Fibroblast of lung (primary cell): ENCODE measurements at regions not wholly inside any gene's neighbourhood (a gene's known extent, or its start where the extent isn't known, plus 50 kb on each side); places are given as distances from the start of the nearest gene placed in this dataset.

Experiments used
- DNase-seq, 2 donors: peaks; one replicate each; pipeline versions ENCODE4 v3.0.0 to v3.0.0-alpha.2; 2010; ENCODE audit warnings: low read depth in 2 of 2
- H2AFZ ChIP-seq: 2 replicates; pipeline ENCODE4 v1.5.1; 2012; ENCODE audit warnings: low read length, control low read depth, inconsistent platforms
- H3K27ac ChIP-seq: 2 replicates; pipeline ENCODE4 v1.5.1; 2011; ENCODE audit warnings: low read length, control low read depth; ENCODE audit not compliant: insufficient read depth
- H3K27me3 ChIP-seq: 2 replicates; pipeline ENCODE4 v1.5.1; 2011; ENCODE audit warnings: mild to moderate bottlenecking, low read length; ENCODE audit not compliant: control insufficient read depth, insufficient read depth
- H3K36me3 ChIP-seq: 2 replicates; pipeline ENCODE4 v1.5.1; 2011; ENCODE audit warnings: low read length; ENCODE audit not compliant: control insufficient read depth, insufficient read depth
- H3K4me1 ChIP-seq: 2 replicates; pipeline ENCODE4 v1.5.1; 2011; ENCODE audit warnings: low read length; ENCODE audit not compliant: control insufficient read depth, insufficient read depth; ENCODE audit errors: extremely low read depth
- H3K4me2 ChIP-seq: 2 replicates; pipeline ENCODE4 v1.5.1; 2011; ENCODE audit warnings: low read length, control low read depth; ENCODE audit not compliant: insufficient read depth; ENCODE audit errors: extremely low read depth
- H3K4me3 ChIP-seq, 4 experiments: fragments of 200-600 bp in 1 of 4; sonication (generic) in 1 of 4; replicated peaks in 1 of 4; 2 replicates each; pipeline ENCODE4 v1.5.1; 2011 to 2016; ENCODE audit warnings: low read length in 4 of 4, low read depth in 3 of 4, mild to moderate bottlenecking in 3 of 4, control low read depth in 2 of 4, inconsistent platforms in 1 of 4, mixed read lengths in 1 of 4; ENCODE audit not compliant: insufficient read depth in 1 of 4; ENCODE audit errors: control extremely low read depth in 1 of 4
- H3K79me2 ChIP-seq: 2 replicates; pipeline ENCODE4 v1.5.1; 2012; ENCODE audit warnings: mild to moderate bottlenecking, low read length, inconsistent platforms; ENCODE audit not compliant: control insufficient read depth, insufficient read depth
- H3K9ac ChIP-seq: 2 replicates; pipeline ENCODE4 v1.5.1; 2011; ENCODE audit warnings: mild to moderate bottlenecking, low read length, control low read depth; ENCODE audit not compliant: insufficient read depth
- H3K9me3 ChIP-seq: 2 replicates; pipeline ENCODE4 v1.5.1; 2012; ENCODE audit warnings: low read depth, low read length; ENCODE audit not compliant: control insufficient read depth, insufficient read depth
- H4K20me1 ChIP-seq: 2 replicates; pipeline ENCODE4 v1.5.1; 2011; ENCODE audit warnings: low read length; ENCODE audit not compliant: control insufficient read depth, insufficient read depth; ENCODE audit errors: extremely low read depth
- CTCF ChIP-seq, 2 donors: IDR thresholded peaks in 1 of 2; conservative IDR thresholded peaks in 1 of 2; 1 replicate in 1 of 2; 2 replicates in 1 of 2; pipeline ENCODE4 v1.5.1; 2011 to 2012; ENCODE audit warnings: low read length in 2 of 2, control low read depth in 1 of 2, inconsistent platforms in 1 of 2, low read depth in 1 of 2, mild to moderate bottlenecking in 1 of 2
- EZH2 ChIP-seq: IDR thresholded peaks from 2 replicates; pipeline ENCODE4 v1.5.1; 2012; ENCODE audit warnings: low read length, control low read depth, mild to moderate bottlenecking; ENCODE audit errors: missing control alignments

DNA sequence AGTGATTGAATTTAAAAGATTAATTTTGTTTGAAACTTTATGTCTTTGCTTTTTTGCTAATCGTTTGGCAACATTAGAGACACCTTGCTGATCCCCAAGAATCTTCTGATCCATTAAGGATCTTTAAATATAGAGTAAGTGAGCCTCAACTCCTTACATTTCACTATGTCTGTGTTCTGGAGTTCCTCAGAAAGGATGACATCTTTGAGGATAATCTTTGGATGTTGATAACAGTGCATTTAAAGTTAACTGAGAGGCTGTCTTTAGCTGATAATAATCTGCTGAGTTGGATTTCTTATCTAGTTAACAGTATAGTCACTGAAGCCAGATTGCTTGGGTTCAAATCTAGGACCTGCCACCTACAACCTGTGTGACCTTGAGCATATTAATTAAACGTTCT is 221.6 kb upstream of the EMCN start:
- no peaks in the 10 kb centered on the region for H3K9me3 ChIP-seq
- H2AFZ ChIP-seq, result no peak overlapping the region
- H3K27ac ChIP-seq, result no peak overlapping the region
- H3K4me2 ChIP-seq, result no peak overlapping the region
- H3K27me3 ChIP-seq, result no peaks in the 10 kb centered on the region
- no peaks in the 10 kb centered on the region for H4K20me1 ChIP-seq
- H3K4me1 ChIP-seq, result peaks cover 5% of the 10 kb centered on the region
- H3K36me3 ChIP-seq, result no peaks in the 10 kb centered on the region
- no peak overlapping the region for H3K4me3 ChIP-seq
- H3K79me2 ChIP-seq, result no peaks in the 10 kb centered on the region
- TF ChIP-seq EZH2 (no peak), CTCF (conservative IDR thresholded peaks at IDR 0.05 in 1 of 2, IDR thresholded peaks at IDR 0.05 in 1 of 2; ENCODE audit: low read depth in 1 of 2, low read length in 2 of 2) (no peak)
- DNase-seq, result no peak
- H3K9ac ChIP-seq, result no peak overlapping the region

DNA sequence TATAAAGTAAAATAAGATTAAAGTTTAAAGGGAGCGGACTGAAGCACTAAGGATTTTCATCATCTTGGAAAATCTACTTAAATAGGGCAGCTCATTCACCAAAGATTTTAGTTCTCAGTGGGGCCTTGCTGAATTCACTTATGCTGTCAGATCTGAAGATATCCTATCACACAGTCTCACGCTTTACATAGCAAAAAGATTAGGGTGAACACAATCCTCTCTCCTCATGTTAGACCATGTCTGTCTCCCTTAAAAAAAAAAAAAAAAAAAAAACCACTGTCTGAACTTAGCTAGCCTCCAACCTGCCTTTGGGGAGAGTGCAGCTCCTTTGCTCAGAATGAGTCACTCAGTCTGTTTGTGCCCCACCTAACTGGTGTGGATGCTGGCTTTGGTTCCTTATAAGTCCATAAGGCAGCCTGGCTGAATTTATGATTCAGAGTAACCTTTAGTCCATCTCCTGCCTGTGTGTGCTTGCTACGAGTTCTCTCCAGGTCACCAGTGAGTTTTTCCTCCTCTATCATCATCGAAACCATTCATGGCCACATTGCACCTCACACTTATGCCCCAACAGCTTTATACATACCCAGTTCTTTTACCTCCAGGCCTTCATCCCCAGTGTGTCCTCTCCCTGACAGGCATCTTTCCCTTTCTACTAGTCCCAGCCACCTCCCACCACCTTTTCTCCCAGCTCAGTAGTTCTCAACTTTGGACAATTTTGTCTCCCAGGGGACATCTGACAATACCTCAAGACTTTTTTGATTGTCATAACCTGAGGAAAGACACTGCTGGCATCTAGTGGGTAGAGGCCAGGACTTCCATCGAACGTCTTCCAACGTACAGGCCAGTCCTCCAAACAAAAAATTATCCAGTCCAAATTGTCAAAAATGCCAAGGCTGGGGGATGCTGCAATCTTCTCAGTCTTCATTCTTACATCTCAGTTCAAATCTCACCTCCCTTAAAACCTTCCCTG is 220.7 kb upstream of the EMCN start:
- no peaks in the 10 kb centered on the region for H3K36me3 ChIP-seq
- no peak overlapping the region for H3K27ac ChIP-seq
- H4K20me1 ChIP-seq, result no peaks in the 10 kb centered on the region
- peaks cover 5% of the 10 kb centered on the region for H3K4me1 ChIP-seq
- no peak overlapping the region for H3K9ac ChIP-seq
- no peak for TF ChIP-seq EZH2
- no peak for TF ChIP-seq CTCF (conservative IDR thresholded peaks at IDR 0.05 in 1 of 2, IDR thresholded peaks at IDR 0.05 in 1 of 2; ENCODE audit: low read depth in 1 of 2, low read length in 2 of 2)
- peak overlapping the region; percentile 39 for H2AFZ ChIP-seq
- no peak overlapping the region for H3K4me2 ChIP-seq
- H3K79me2 ChIP-seq, result no peaks in the 10 kb centered on the region
- no peaks in the 10 kb centered on the region for H3K9me3 ChIP-seq
- DNase-seq, result peak; percentile 77 to 98
- no peaks in the 10 kb centered on the region for H3K27me3 ChIP-seq
- no peak overlapping the region for H3K4me3 ChIP-seq

DNA sequence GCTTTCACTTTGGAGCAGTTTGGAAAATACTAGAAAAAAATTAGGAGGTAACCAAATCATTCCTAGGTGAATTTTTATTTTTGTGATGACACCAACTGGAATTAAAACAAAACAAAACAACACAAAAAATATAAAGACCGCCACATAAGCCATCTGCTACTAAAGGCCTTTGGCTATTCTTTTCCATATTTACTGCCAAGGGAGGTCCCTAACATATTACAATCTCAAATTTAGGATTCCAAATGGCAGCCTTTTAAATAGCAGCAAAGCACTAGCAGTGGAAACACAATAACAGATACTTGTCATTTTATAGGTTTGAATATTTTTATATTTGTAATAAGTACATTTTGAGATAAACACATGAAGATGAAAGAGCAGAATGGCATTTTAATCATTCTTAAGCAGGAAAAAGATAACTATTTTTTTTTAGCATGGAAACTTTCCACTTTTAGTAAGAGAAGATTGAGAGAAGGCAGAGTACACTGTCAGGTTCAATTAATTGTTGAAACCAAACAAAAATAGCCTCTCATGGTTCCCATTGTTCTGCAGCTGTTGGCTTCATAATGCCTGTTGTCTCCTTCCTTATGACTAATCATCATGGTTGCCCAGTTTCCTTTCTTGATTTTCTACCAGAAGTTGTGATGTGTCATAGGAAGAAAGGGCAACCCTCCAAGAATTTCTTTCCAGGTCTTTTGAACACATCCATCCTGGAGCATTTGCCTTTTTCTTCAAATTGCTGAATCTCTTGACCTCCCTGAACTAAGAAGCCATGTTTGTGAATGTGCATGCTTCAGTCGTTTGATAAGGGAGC is 219.0 kb upstream of the EMCN start:
- Histone ChIP-seq H3K4me3 (no peak overlapping the region), H4K20me1 (no peaks in the 10 kb centered on the region), H3K27me3 (no peaks in the 10 kb centered on the region), H3K9ac (no peak overlapping the region), H3K4me2 (no peak overlapping the region), H3K36me3 (no peaks in the 10 kb centered on the region), H3K4me1 (peaks cover 5% of the 10 kb centered on the region), H2AFZ (no peak overlapping the region), H3K9me3 (no peaks in the 10 kb centered on the region), H3K79me2 (no peaks in the 10 kb centered on the region), H3K27ac (no peak overlapping the region)
- no peak for TF ChIP-seq CTCF (conservative IDR thresholded peaks at IDR 0.05 in 1 of 2, IDR thresholded peaks at IDR 0.05 in 1 of 2; ENCODE audit: low read depth in 1 of 2, low read length in 2 of 2)
- DNase-seq, result peak; percentile 40 to 95
